NCI-H1048 (cell line): ENCODE measurements at regions not wholly inside any gene's neighbourhood (a gene's known extent, or its start where the extent isn't known, plus 50 kb on each side); places are given as distances from the start of the nearest gene placed in this dataset.

Experiments used
- DNase-seq: peaks from one replicate; lab custom pipeline; 2025; lab: John Stamatoyannopoulos, UW

GRCh38 chr6:114785235-114786127, 442.7 kb upstream of the HS3ST5 start:
- no peak for DNase-seq

GRCh38 chr6:114783783-114784182, 441.0 kb upstream of the HS3ST5 start:
- no peak for DNase-seq

GRCh38 chr6:114783083-114783482, 440.3 kb upstream of the HS3ST5 start:
- no peak for DNase-seq

GRCh38 chr6:114764866-114765265, 422.0 kb upstream of the HS3ST5 start:
- DNase-seq = no peak

DNA sequence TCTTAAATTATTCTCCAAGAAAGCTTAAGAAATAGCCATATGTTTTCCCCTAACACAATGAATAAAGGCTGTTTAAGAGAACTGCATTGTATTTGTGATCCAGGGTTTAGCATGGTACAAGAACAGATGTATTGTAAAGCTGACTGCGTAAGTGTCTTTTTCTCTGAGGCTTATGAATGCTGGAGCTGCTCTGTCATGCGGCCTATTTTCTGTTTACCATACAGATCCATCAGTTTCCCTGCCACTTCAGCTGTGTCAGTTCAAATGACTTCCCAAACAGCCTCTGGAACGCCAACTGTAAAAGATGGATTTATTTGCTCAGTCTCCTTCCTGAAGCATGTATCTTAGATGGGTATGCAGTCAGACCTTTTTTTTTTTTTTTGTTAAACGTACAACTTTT, 419.3 kb upstream of the HS3ST5 start:
- no peak for DNase-seq

- no peak for DNase-seq
Observed at GRCh38 chr6:114747995-114748625, 405.3 kb upstream of the HS3ST5 start.

DNA sequence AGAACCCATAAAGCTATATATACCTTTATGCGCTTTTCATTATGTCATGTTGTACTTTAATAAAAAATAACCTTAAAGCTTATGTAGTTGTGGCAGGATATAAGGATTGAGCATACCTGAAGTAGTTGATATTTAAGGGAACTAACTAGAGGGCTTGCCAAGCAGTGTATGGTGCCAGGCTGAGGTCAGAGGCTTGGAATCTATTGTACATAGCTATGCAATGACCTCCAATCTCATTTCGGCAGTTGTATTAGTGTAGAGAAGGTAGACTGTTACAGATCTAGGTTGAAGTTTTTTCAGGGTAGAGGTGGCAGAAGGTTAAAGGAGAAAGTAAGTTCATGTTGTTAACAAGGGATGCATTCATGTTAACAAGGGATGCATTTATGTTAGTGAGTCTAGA, 397.7 kb upstream of the HS3ST5 start:
- DNase-seq = no peak

DNA sequence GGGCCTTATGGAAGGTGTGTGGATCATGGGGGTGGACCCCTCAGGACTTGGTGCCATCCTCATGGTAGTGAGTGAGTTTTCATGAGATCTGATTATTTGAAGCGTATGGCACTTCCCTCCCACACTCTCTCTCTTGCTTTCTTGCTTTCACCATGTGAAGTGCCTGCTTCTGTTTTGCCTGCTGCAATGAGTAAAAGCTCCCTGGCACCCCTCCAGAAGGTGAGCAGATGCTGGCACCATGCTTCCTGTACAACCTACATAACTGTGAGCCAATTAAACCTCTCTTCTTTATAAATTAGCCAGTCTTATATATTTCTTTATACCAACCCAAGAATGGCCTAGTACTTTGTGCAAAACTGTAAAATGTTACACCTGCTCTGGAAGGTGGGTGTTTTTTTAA, 396.8 kb upstream of the HS3ST5 start:
- DNase-seq = no peak

- DNase-seq = no peak
Observed at GRCh38 chr6:114735025-114735735, 392.4 kb upstream of the HS3ST5 start.

DNA sequence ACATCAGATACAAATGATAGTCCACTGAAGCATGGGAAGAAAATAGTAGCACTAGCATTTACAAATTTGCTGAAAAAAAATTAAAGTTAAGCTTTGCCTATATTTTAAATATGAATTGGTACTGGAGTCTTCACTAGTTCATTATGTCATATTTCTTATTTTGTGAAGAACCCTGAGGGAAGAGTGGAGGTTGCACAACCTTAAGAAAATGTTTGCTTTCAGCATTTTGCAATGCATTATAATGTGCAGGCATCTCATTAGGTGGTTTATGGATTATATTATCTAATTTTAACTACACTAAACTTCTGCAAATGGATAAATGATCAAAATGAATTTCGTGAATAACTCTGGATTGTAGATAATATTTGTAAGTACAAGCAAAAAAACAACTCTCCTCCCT, 390.8 kb upstream of the HS3ST5 start:
- no peak for DNase-seq

- DNase-seq = no peak
Observed at GRCh38 chr6:114718716-114719270, 376.0 kb upstream of the HS3ST5 start.

DNA sequence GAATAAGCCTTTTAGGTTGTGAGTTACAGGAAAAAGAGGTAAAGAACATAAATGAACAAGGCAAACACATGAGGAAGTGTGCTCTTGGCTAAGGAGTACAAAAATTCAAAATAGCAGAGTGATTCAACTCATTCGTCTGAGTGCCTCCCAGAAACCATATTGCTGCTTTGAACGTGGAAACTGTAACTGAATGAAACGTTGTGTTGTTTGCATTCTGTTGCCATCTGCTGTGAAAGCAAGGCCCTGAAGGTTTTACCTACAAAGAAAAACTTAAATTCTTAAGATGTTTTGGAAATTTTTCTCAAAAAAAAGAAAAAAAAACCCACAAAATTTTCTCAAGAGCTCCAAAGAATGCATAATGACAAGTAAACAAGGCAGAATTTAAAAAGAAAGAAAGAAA, 375.4 kb upstream of the HS3ST5 start:
- no peak for DNase-seq

GRCh38 chr6:114714836-114715507, 372.1 kb upstream of the HS3ST5 start:
- no peak for DNase-seq

DNA sequence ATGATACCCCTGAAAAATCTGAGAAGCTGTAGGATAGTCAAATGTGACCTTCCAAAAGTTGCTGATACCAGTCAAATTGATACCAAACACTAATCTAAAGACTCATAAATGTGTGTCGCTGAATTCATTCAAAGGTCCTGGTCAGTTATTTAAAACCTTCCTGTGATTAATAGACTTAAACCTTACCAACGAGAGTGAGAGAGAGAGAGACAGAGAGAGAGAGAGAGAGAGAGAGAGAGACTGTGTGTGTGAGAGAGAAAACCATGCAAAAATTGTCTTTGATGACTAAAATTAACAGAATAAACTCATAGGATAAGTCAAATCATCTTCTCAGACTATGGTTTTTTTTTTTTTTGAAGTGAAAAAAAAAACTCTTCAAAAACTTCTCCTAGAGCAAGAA, 370.9 kb upstream of the HS3ST5 start:
- DNase-seq = no peak

- no peak for DNase-seq
Observed at GRCh38 chr6:114712129-114712662, 369.4 kb upstream of the HS3ST5 start.

- no peak for DNase-seq
Observed at GRCh38 chr6:114707081-114707620, 364.3 kb upstream of the HS3ST5 start.

GRCh38 chr6:114690625-114691024, 347.8 kb upstream of the HS3ST5 start:
- no peak for DNase-seq

GRCh38 chr6:114659513-114659912, 316.7 kb upstream of the HS3ST5 start:
- no peak for DNase-seq

GRCh38 chr6:114651611-114652010, 308.8 kb upstream of the HS3ST5 start:
- no peak for DNase-seq

GRCh38 chr6:114650891-114651290, 308.1 kb upstream of the HS3ST5 start:
- DNase-seq = no peak

GRCh38 chr6:114649298-114649697, 306.5 kb upstream of the HS3ST5 start:
- DNase-seq = no peak
